DND-41 (cell line): ENCODE measurements at regions not wholly inside any gene's neighbourhood (a gene's known extent, or its start where the extent isn't known, plus 50 kb on each side); places are given as distances from the start of the nearest gene placed in this dataset.

Source experiments
- CTCF ChIP-seq: IDR thresholded peaks from 2 replicates; pipeline ENCODE4 v1.5.1; 2012; ENCODE audit warnings: borderline replicate concordance, low read length, moderate library complexity, mild to moderate bottlenecking; ENCODE audit not compliant: poor library complexity, severe bottlenecking; ENCODE audit errors: extremely low read depth
- EZH2 ChIP-seq: IDR thresholded peaks from 3 replicates; pipeline ENCODE4 v1.6.1; 2012; ENCODE audit warnings: borderline replicate concordance, low read depth, mild to moderate bottlenecking, moderate library complexity, low read length, inconsistent platforms; ENCODE audit not compliant: severe bottlenecking

GRCh38 chr7:81013083-81013817 lies 94.4 kb upstream of the SEMA3C start:
- TF ChIP-seq CTCF (no peak), EZH2 (no peak)
